HG02840 (cell line): ENCODE measurements at regions not wholly inside any gene's neighbourhood (a gene's known extent, or its start where the extent isn't known, plus 50 kb on each side); places are given as distances from the start of the nearest gene placed in this dataset.

Experiments used
- ATAC-seq: cut with Tn5 transposase; IDR thresholded peaks from one replicate; pipeline ENCODE4 v1.9.1; 2021; ENCODE audit warnings: mild to moderate bottlenecking, moderate library complexity, moderate number of reproducible peaks; ENCODE audit not compliant: unreplicated experiment, low FRiP score

DNA sequence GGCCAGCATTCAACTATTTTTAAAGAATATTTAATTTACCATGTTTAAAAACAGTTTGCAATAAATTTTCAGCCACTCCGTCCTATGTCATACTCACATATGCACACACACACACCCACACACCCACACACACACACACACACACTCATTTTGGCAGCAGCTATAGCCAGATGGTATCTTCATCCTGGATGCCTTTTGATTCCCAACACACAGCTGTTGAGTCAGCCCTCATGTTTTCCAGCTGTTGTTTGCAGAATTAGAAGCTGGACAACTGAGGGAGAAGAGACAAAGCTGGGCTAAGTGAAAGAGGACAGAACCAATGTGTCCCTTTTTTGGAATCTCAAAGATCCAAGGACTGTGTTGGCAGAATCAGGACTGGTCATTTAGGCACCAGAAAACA, 80.0 kb upstream of the EGLN3 start:
- ATAC-seq, result no peak

DNA sequence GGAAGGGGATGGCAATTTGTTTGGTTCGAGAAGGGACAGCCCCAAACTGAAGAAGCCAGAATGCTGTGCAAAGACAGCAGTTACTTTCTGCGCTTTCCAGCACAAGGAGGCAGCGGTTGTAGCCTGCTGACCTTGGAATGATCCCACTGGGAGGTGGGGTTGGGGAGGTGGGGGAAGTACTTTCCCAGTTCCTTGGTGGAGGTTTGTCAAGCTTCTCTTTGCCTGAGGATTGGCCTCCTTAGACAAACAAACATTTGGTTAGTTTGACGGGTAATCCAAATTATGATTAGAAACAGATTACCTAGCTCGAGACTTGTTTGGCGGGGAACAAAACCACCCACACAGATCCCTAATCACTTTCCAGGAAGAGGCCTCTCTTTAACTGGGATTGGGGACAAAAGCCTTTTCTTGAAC, 79.1 kb upstream of the EGLN3 start:
- ATAC-seq, result no peak

DNA sequence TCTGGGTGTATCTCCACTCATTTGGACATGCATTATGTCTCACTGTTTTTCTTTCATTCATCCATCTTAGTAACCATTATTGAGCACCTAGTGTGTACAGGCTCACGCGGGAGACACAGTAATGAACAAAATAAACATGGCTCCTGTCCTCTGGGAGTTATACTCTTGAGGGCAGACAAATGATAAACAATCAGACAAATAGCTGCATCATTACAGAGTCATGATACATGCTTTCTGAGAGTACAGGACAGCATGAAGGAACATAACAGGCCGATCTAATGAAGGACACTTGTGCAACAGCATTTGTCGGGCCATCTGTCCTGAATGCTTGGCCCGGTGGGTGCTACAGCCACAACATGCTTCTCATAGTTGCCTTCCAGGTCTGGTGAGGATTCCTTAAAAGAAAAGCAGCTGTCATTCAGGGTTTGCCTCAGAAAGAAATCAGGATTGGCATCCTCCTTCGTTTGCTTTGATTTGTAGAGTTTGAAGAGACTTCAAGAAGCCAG, 77.2 kb upstream of the EGLN3 start:
- no peak for ATAC-seq

DNA sequence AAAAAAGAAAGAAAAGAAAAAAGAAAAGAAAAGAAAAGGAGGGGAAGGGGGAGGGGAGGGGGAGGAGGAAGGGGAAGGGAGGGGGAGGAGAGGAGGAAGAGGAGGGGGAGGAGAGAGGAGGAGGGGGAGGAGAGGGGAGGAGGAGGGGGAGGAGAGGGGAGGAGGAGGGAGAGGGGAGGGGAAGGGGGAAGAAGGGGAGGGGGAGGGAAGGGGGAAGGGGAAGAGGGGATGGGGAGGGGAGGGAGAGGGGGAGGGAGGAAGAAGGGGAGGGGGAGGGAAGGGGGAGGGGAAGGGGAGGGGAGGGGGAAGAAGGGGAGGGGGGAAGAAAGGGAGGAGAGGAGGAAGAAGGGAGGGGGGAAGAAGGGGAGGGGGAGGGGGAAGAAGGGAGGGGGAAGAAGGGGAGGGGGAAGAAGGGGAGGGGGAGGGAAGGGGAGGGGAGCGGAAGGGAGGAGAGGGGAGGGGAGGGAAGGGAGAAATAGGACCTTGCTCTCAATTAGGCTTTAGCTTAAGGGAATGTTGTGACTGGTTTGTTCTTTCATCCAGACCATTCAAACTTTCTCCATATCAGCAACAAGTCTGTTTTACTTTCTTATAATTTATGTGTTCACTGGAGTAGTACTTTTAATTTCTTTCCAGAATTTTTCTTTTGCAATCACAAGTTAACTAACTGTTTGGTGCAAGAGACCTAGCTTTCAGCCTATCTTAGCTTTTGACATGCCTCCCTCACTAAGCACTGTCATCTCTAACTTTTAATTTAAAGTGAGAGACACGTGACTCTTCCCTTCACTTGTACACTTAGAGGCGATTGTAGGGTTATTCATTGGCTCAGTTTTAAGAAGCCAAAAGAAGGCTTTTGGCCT, 76.5 kb upstream of the EGLN3 start:
- no peak for ATAC-seq

DNA sequence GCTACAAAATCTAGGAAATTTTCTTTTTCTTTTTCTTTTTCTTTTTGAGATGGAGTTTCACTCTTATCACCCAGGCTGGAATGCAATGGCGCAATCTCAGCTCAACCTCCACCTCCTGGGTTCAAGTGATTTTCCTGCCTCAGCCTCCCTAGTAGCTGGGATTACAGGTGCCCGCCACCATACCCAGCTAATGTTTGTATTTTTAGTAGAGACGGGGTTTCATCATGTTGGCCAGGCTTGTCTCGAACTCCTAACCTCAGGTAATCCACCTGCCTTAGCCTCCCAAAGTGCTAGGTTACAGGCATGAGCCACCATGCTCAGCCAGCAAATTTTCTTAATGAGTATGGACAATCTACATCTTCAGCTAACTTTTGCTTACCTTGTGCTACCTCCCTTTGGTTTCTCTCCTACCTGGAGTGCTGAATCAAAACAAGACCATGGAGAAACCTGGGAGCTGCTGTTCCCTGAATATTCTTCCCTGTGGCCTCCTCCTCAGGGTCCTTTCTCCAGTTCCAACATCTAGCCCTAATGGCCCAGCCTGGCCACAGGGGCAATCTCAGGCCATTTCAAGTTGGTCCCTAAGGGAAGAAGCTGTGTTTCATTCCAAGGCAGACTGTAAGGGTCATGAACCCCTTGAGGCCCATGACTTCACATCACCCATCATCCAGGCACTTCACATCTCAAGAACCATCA, 74.6 kb upstream of the EGLN3 start:
- no peak for ATAC-seq

DNA sequence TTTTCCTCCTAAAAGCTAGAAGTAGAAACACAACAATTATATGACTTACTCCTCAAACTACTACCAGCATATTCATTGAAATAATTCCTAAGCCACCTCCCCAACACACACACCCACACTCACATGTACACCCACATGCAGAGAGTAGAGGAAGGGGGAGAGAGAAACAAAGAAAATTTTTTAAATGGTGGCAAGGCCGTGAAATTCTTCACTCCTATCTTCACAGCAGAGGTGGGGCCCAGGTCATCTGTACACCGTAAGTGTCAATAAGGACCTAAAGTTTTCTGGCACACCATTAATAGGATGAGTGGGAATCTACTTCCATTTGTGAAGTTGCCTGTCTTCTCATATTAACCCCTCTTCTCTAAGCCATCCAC, 73.9 kb upstream of the EGLN3 start:
- no peak for ATAC-seq

DNA sequence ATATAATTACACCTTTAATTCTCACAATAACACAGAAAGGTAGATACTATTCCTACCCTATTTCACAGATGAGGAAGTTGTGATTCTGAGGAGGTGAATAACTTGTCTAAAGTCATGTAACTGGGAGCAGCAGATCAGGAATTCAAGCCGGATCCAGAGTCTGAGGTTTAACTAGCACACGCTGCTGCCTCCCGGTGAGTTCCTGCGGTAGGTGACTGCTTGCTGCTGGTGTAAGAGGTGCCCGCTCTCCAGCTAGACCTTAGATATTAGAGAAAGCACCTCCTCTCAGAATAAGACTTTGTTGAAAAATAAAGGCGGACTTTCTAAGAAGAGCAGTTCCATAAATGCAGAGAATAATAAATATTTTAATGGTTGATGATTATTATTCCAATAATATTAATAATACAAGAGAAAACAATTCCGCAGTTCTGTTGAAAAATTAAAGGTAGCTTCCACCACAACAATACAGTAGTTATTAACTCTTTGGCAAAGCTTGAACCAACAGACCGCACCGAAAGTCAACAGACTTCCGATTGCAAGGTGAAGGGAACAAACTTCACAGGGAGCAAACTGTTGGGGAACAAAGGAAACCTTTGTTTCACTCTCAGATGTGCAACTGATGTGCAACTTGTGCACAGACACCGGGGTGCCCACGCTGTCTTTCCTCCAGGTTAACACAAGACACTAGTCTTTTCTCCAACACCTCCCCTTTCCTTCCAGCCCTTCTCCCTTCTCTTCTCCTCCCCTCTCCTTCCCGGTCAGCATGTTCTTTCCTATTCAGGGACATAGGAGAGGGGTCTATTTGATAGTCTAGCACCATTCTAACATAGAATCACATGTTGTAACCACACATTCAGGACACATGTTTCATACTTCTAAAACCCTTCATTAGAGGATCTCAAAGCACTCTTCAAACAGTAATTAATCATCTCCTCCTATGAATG, 73.2 kb upstream of the EGLN3 start:
- no peak for ATAC-seq

DNA sequence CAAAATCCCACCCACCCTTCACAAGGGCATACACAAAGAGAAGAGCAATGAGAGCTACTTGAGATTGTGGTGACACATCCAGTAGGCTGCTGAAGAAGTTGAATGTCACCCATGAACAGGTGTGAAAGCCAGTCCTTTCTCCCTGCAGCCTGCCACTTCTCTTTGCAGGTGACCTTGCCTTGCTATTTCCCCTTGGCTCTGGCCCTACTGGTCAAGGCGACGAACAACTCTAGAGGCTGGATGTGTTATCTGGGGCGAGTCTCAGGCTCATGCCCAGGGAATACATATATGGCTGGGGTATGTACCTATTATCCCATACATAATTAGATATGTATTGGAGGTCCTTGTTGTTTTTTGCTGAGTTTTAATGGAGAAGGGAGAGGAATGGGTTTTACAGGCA, 70.2 kb upstream of the EGLN3 start:
- no peak for ATAC-seq

DNA sequence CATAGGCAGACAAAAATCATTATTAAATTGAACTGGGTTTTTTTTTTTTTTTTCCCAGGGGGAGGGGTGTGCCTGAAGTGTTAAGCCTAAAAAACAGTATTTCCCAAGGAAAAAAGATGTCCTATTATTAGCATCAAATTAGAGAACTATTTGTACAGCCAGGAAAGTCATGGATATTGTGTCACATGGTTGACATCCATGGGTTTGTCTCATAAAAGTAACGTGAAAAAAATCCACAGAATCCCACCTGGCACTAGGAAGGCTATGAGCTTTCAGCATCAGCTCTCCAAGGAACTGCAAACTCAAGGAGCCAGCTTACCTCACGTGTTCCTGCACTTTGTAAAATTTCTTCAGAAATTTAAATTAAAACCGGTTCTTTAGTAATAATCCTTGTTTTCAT, 69.1 kb upstream of the EGLN3 start:
- no peak for ATAC-seq

DNA sequence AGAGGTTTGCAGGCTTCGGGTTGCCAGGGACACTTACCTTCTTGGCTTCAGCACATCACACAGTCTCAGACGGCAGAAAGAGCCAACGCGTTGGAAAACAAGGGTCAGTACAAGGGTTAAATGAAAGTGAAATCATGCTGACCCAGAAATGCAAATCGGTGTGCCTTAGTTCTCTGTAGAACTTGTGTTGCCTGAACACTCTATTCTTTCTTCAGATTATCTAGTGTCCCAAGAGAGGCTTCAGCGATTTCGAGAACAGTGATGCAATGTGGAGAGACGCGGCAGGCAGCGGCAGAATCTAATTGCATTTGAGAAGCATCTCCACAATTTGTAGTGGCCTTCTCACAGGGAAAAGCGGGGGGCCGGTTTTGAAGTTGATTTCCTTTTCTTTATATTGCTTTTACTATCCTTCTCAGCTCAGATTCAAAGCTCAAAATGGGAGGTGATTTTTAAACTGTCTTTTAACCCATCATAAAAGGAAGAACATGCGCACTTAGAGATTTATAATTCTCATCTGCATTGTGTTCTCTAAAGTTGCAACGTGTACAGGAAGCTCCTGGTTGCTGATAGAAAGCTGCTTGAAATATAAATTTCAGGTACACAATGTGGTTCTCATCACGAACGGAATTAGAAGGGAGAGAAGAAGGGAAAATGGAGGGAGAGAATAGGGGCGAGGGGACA, 67.8 kb upstream of the EGLN3 start:
- no peak for ATAC-seq

DNA sequence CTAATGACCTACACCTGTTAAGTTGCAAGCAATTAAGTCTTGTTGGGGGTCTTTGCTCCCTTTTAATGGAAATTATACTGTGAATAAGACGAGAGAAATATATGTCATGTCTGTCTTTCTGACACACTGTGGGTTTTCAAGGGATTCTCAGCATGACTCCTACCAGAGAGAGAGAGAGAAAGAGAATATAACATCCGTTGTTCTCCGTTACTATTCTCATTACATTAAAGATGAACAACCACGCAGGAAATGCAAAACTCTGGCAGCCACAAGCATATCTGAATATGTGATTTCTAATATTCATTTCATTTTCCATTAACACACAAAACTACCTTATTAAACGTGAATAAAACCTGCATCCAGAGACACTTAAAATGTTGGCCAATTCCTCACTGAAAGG, 67.3 kb upstream of the EGLN3 start:
- ATAC-seq, result no peak

DNA sequence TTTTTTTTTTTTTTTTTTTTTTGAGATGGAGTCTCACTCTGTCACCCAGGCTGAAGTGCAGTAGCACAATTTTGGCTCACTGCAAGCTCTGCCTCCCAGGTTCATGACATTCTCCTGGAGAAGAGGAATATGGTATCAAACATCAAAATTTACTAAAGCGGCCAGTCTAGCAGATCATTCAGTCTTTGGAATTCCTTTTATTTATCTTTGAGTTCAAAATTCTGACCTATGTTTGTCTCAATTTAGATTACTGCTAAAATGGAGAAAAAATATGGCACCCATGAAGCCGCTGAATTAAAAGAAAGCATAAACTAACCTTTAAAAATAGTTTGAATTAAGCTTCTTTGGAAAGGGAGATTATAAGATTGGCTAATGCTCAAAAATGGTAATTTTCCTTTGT, 64.5 kb upstream of the EGLN3 start:
- no peak for ATAC-seq

DNA sequence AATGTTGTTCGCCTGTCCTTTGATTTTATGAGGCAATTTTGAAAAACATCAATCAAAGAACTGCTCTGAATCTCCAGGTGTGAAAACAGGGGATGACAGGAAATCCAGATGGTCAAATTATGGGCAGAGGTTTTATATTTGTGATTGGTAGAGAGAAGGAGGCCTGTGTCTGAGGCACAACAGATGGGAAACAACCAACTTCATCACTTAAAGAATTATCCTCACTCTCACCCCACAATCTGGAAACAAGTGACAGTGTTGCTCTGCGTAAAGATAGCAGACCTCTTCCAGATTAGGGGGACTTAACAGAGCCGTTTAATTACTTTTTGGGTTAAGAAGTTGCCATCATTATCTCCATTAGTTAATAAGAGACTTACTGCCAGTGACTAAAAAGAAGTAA, 64.1 kb upstream of the EGLN3 start:
- ATAC-seq, result no peak

DNA sequence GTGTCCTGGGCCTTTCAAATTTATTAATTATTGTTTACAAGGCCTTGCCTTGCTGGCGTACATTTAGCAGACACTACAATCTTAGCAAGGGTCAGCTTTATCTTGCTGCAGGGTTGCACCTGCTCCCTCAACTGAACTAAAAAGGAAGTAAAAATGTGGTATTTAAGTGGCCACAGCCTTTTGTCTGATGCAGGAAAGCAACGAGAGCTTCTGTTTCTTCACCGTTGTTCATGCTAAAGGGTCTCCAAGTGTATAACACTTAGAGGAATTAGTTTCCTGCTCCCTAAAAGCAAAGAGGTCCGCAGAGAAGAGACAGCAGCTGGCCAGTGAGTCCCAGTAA, 62.8 kb upstream of the EGLN3 start:
- ATAC-seq, result peak; percentile 68

DNA sequence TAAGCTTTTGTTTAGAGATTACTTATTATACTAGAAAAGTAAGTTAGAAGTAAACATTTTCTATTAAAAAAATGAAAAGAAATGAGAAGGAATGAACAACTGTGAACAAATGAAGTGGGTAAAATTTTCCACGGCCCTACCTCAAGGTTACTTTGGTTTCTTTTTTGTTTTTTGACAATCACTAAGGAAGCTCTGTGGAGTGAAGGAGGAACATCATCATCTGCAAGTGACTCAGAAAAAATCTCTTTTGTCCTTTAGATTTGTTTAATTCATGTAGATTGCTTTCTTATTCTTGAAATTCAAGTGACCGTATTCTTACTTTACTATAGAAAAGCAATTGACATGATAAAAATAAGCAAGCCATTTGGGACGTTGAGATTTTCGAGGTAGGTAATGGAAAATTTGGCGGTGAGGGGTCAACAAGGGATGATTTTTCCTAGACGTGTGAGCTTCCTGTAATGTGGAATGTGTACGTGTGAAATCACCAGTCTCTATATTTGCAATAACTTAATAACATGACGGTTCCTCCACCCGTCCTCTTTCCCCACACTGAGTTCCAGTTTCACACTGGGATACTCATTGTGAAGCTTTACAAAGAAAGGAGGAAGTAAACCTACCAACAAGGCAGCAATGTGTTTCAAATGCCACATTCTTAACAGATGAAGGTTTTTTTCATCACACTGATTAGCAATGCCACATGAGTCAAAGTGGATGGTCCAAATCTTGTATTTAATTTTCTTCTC, 62.3 kb upstream of the EGLN3 start:
- ATAC-seq, result peak; percentile 61

DNA sequence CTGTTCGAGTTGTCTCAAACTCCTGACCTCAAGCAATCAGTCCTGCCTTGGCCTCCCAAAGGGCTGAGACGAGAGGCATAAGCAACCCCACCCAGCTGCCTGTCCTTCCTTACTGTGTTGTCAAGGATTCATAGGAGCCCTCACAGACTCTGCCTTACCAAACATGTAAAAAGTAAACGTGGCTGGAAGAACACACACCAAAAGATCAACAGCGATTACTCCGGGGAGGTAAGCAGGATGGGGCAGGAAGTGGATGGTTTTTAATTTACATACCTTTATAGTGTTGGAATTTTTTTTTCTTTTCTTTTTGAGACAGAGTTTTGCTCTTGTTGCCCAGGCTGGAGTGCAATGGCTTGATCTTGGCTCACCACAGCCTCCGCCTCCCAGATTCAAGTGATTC, 61.5 kb upstream of the EGLN3 start:
- no peak for ATAC-seq

DNA sequence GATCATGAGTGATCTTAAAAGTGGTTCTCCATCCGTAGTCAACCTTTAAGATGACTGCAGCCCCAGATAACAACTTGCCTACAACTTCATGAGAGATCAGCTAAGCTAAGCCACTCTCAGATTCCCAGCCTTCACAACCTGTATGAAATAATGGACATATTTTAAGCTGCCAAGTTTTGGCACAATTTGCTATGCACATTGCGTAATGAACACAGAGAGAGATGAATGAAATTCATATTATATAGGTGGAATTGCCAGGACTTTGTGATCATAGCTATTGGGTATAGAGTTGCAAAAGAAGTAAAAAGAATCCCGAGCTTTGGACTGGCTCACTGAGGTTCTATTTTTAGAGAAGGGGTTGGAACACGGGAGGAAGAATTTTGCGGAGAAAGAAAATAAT, 59.1 kb upstream of the EGLN3 start:
- ATAC-seq, result no peak

DNA sequence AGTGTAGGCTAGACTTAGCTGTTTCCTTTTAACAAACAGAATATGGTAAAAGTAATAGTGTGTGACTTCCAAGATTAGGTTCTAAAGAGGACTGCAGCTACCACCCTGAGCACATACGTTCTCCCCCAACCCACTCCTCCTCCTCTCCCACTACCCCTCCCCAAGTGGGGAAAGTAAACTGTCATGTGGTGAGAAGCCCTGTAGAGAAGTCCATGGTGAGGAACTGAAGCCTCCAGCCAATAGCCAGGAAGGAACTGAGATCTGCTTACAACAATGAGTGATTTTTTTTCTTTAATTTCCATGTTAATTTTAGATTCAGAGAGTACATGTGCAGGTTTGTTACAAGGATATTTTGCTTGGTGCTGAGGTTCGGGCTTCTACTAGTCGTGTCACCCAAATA, 57.0 kb upstream of the EGLN3 start:
- ATAC-seq, result no peak

DNA sequence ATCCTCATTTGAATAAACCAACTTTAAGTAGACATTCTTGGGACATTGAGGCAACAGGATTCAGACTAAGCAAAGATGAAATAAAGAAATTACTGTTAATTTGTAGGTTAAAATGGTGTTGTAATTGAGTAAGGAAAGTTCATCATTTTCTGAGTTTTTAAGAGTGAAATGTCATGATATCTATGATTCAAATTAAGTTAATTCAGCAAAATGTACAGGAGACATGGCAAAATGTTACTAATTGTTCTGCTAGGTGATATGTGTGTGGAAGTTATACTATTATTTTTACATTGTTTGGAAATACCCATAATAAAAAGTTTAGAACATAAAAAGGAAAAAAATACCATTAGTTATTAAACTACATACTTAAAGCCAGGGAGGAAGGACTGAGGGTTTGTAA, 55.0 kb upstream of the EGLN3 start:
- no peak for ATAC-seq

DNA sequence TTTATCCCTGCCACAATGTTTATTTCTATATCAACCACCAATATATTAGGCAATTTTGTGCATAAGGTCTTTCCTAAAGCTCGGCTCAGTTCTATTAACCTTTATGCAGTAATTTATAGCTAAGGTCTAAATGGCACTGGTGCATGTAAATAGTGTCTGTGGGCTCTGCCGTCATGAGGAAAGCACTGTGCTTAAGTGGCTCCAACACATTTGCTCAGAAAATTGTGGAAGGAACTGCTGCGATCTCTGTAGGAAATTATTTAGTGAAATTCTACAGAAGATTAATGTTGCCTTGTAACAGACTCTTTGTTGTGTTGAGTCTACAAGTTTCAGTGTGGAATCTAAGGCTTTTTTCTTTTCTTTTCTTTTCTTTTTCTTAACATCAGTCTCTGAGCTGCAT, 54.0 kb upstream of the EGLN3 start:
- no peak for ATAC-seq
